NCI-H748 treated with DMSO at 0.1 percent for 48 hours (cell line): ENCODE measurements at regions not wholly inside any gene's neighbourhood (a gene's known extent, or its start where the extent isn't known, plus 50 kb on each side); places are given as distances from the start of the nearest gene placed in this dataset.

Experiments
- DNase-seq: peaks from one replicate; lab custom pipeline; 2025; lab: John Stamatoyannopoulos, UW

- no peak for DNase-seq
These were observed 836.3 kb upstream of the ADGRL4 start for GRCh38 chr1:79842811-79843210.

DNA sequence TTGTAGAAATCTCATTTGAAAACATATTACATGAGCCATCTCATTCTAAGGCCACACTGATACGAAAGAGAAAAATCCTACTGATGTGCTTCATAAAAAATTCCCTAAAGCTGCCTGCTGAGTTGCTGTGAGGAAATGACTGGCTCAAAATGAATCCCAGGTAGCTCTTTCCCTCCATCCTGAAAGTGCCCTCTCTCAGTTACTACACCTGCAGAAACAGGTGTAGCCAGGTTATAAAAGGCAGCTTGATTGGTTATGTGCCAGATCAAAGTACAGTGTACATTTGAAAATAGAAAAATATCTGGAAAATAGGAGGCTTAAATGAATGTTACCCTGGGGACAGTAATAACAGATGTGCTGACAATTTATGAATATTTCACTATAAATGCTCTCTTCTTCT lies 833.4 kb upstream of the ADGRL4 start:
- no peak for DNase-seq

GRCh38 chr1:79827446-79827845 lies 820.9 kb upstream of the ADGRL4 start:
- DNase-seq, result no peak

- DNase-seq, result no peak
These were observed 819.0 kb upstream of the ADGRL4 start for GRCh38 chr1:79825551-79825950.

DNA sequence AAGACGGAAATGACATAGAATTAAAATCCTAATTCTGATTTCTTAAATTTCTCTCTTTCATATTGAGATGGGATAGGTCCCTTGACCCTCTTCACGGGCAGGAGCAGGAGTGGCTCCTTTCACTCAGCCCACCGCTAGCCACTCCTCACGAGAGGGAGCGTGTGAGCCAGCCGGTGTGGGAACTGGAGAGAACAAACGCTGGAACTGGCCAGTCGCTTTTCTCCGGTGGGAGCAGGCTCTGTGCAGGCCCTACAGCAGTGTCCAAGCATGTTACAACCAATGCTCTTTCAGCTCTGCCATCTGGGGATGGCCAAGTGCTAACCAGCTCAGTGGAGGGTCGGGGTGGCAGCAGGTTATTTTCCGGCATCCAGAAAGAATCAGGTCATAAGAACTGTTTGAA lies 815.5 kb upstream of the ADGRL4 start:
- DNase-seq, result no peak

DNA sequence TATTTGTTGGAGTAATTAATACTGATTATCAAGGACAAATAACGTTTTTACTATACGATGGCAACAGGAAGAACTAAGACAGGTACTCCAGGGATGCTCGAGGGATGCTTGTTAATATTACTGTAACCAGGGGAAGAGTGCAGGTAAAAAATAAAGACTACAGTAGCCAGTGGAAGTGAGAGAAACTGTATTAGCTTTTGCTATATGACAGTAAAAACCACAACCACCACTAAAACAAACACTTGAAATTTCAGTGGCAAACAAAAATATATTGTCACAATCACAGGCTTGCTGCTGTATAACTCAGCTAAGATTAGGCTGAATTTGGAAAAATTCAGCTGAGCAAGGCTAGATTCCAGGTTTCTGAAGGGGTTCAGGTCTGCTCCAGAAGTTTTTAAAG lies 812.6 kb upstream of the ADGRL4 start:
- DNase-seq, result no peak

DNA sequence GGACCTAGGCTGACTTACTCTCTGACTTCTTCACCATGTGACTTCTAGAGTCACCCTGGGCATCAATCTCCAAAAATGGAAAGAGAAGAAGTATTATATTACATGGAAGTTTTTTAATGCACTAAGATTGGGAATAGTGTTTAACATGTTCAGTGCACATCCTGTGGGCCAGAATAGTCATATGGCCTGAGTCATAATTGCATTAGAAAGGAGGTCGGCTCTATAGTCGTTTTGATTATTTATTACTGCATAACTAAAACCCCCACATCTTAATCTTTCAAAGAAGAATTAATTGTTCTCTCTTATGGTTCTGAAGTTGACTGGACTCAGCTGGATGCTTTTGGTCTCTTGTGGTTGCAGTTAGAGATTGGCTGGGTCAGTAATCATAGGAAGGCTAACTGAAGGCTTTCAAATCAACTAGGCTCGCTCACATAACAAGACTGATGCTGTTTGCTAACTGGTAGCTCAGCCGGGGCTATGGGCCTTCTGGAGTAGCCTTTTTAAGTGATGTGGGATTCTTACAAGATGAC lies 810.6 kb upstream of the ADGRL4 start:
- DNase-seq, result no peak

GRCh38 chr1:79815115-79815514 lies 808.6 kb upstream of the ADGRL4 start:
- DNase-seq, result no peak

DNA sequence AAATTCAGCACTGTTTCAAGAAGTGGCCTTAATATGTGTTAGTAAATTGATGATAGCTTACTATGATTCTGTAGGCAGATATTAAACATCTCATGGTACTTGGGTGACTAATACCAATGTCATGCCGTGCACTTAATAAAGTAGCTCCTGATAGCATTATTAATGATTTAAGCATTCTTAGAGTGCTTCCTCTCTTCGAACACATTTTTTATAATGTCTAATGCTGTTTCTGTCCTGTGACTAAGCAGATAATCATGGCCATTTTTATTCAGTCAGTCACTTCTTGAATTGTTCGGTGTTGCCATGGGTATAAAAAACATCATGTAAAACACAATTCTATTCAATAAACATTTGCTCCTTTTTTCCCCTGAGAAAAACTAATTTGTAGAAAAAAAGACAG lies 804.6 kb upstream of the ADGRL4 start:
- no peak for DNase-seq

GRCh38 chr1:79808816-79809475 lies 802.4 kb upstream of the ADGRL4 start:
- DNase-seq, result no peak

DNA sequence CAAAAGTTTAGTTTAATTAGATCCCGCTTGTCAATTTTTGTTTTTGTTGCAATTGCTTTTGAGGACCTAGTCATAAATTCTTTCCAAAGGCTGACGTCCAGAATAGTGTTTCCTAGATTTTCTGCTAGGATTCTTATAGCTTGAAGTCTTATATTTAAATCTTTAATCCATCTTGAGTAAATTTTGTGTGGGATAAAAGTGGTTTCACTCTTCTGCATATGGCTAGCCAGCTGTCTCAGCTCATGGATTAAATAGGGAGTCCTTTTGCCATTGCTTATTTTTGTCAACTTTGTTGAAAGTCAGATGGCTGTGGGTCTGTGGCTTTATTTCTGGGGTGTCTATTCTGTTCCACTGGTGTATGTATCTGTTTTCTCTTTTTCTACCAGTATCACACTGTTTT lies 801.3 kb upstream of the ADGRL4 start:
- no peak for DNase-seq

- no peak for DNase-seq
These were observed 791.0 kb upstream of the ADGRL4 start for GRCh38 chr1:79797487-79797886.

- DNase-seq, result no peak
These were observed 789.9 kb upstream of the ADGRL4 start for GRCh38 chr1:79796434-79796833.

DNA sequence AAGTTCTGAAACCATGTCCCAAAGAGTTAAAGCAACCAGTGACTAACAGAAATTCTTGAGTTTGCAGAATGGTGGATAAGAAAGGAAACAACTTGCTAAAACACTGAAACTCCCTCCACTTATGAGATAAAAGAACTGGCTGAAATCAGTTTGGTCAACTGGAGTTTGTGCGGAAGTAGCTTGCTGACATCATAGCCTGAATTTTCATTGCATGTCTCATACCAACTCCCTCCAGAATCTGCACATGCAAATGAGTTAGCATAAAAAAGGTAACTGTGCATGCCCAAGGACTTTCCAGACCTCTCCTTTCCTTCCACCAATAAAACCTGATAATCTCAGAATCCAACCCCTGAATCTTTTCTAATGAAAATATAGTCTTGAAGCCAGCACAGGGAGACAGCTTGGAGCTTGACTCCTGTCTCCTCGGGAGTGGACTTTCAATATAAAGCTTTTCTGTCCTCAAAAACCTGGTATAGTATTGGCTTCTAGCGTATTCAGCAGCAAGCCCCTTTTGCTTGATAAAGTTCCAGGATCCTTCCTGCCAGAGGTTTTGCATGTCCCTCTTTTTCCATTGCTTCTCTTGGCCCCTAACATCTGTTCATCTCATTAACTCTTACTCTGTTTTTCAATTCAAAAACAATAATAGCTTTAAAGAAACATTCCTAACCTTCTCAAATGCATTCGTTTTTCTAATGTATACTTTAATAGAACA lies 785.8 kb upstream of the ADGRL4 start:
- DNase-seq, result no peak

- no peak for DNase-seq
These were observed 785.1 kb upstream of the ADGRL4 start for GRCh38 chr1:79791488-79792218.

- DNase-seq, result no peak
These were observed 784.4 kb upstream of the ADGRL4 start for GRCh38 chr1:79790950-79791349.

- no peak for DNase-seq
These were observed 781.1 kb upstream of the ADGRL4 start for GRCh38 chr1:79787631-79788030.

DNA sequence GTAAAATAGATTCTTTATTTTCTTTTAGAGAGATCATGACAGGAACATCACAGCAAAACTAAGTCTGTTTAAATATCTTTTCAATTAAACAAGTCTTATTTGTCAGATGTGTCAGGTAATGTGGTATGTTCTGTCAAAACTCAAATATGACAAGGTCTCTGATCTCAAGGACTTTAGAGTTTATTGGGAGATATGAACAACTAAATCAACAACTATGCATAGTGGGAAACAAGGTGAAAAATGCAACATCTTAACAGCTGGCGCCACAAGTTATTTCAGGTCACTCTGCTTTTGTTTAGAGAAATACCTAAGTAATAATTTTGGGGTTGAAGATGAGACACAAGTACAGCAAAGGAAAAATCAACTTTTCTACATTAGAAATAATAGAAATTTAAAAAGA lies 779.4 kb upstream of the ADGRL4 start:
- DNase-seq, result no peak

DNA sequence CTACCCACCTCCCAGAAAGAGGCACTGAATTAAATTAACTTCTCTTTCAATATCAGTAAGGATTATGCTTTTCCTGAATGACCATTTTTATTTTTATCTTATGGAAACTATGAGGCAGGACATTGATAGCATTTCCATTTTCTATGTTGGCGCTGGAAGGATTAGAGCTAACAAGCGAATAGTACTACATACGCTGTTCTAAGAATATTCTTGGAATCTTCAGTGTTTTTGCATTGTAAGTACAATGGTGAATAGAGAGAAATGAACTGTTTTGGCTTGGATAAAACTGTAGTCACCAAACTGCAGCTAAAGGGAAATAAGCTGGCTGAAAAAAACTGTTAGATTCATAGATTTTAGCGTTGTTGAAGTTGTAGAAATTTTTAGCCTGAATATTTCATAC lies 779.0 kb upstream of the ADGRL4 start:
- DNase-seq, result no peak

DNA sequence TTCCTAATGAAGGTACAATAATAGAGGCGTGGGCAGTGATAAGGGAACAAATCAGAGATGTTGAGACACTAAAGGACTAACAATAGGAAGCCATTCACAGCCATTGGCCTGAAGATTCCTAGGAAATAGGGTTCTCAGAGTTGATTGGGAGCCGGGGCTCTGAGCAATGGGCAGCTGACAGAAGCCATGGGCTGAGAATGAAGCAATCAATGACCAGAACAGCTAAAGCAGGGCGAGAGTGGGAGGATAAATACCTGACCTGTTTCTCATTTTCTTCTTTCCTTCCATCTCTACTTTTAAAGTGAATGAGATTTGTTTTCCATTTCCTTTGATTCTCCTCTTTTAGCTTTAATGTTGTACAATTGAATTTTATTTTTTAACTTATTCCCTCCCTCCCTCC lies 774.7 kb upstream of the ADGRL4 start:
- DNase-seq, result no peak

- DNase-seq, result no peak
These were observed 771.1 kb upstream of the ADGRL4 start for GRCh38 chr1:79777481-79778219.

DNA sequence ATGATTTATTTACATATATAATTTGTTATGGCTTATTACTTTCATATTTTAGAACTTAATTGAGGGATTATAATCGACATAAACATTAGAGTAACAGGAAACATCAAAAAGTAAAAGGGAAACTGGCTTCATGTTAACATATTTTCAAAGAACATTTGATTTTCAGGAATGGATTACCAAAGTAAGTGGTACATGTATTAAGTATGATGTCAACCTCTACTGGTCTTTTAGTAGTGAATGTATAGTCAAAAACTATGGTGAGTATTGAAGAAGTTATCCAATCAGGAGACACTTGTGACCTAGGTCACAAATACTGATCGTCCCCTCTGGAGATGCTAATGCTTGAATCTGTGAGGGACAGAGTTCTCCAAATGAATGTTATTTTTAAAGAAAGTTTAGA lies 768.9 kb upstream of the ADGRL4 start:
- no peak for DNase-seq
